H1 (cell line): ENCODE measurements at regions not wholly inside any gene's neighbourhood (a gene's known extent, or its start where the extent isn't known, plus 50 kb on each side); places are given as distances from the start of the nearest gene placed in this dataset.

Source experiments
- CTCF ChIA-PET: fragments of 300-600 bp; sonication (Branson Sonifier 250); formaldehyde crosslinking; loops from one replicate; lab custom pipeline; 2021; ENCODE audit not compliant: partially characterized antibody; lab: Charles Lee
- POLR2A ChIA-PET: fragments of 300-600 bp; sonication (Branson Sonifier 250); formaldehyde crosslinking; loops from one replicate; lab custom pipeline; 2021; ENCODE audit warnings: inconsistent platforms; ENCODE audit not compliant: partially characterized antibody; lab: Charles Lee
- DNase-seq, 2 experiments: peaks; one replicate each; pipeline versions ENCODE4 v3.0.0 to v3.0.0-alpha.2; 2010 to 2022; ENCODE audit warnings: low spot score in 2 of 2, low read depth in 1 of 2, mixed read lengths in 1 of 2
- FAIRE-seq: peaks from 2 replicates; lab custom pipeline; 2011; peaks lifted over from hg19 to GRCh38; lab: Jason Lieb, UNC
- H2AFZ ChIP-seq: 2 replicates; pipeline ENCODE4 v1.8.1; 2012; ENCODE audit warnings: low read length, inconsistent platforms
- H2AK5ac ChIP-seq: 2 replicates; pipeline ENCODE4 v1.6.1; 2013; ENCODE audit warnings: low read depth, low read length
- H2BK120ac ChIP-seq: replicated peaks from 2 replicates; pipeline ENCODE3; 2013; ENCODE audit warnings: low read depth, low read length, inconsistent platforms
- H2BK12ac ChIP-seq: 2 replicates; pipeline ENCODE4 v1.6.1; 2013; ENCODE audit warnings: low read depth, low read length
- H2BK15ac ChIP-seq: 2 replicates; pipeline ENCODE4 v1.6.1; 2013; ENCODE audit warnings: low read length
- H2BK20ac ChIP-seq: 2 replicates; pipeline ENCODE4 v1.6.1; 2013; ENCODE audit warnings: low read length
- H2BK5ac ChIP-seq: 2 replicates; pipeline ENCODE4 v1.6.1; 2013; ENCODE audit warnings: low read depth, low read length
- H3K14ac ChIP-seq: 2 replicates; pipeline ENCODE4 v1.6.1; 2013; ENCODE audit warnings: inconsistent platforms; ENCODE audit not compliant: insufficient read length
- H3K18ac ChIP-seq: 2 replicates; pipeline ENCODE4 v1.6.1; 2013; ENCODE audit warnings: low read length; ENCODE audit errors: extremely low read depth
- H3K23ac ChIP-seq: 2 replicates; pipeline ENCODE4 v1.6.1; 2013; ENCODE audit warnings: inconsistent platforms; ENCODE audit not compliant: insufficient read length
- H3K23me2 ChIP-seq: 2 replicates; pipeline ENCODE4 v1.6.1; 2013; ENCODE audit warnings: low read depth, low read length
- H3K27ac ChIP-seq: 2 replicates; pipeline ENCODE4 v1.6.1; 2011; ENCODE audit warnings: low read depth, low read length, inconsistent platforms
- H3K27me3 ChIP-seq, 4 experiments: replicated peaks in 1 of 4; 1 replicate in 1 of 4; 2 replicates in 3 of 4; pipeline versions ENCODE4 v1.6.1 to v1.8.1; 2011 to 2013; ENCODE audit warnings: low read length in 3 of 4, mild to moderate bottlenecking in 3 of 4, inconsistent platforms in 2 of 4, mixed read lengths in 2 of 4, moderate library complexity in 1 of 4; ENCODE audit not compliant: control insufficient read depth in 3 of 4, insufficient read depth in 3 of 4; ENCODE audit errors: extremely low read depth in 1 of 4
- H3K36me3 ChIP-seq, 4 experiments: 2 replicates each; pipeline versions ENCODE4 v1.6.1 to v1.8.1; 2011 to 2013; ENCODE audit warnings: mild to moderate bottlenecking in 4 of 4, low read length in 3 of 4, moderate library complexity in 2 of 4, control low read depth in 1 of 4, inconsistent platforms in 1 of 4; ENCODE audit not compliant: insufficient read depth in 4 of 4, control insufficient read depth in 2 of 4
- H3K4ac ChIP-seq: replicated peaks from 2 replicates; pipeline ENCODE3; 2013; ENCODE audit warnings: low read length, low read depth, mixed read lengths, inconsistent platforms; ENCODE audit not compliant: insufficient read length
- H3K4me1 ChIP-seq, 4 experiments: replicated peaks in 1 of 4; 1 replicate in 1 of 4; 2 replicates in 3 of 4; pipeline versions ENCODE4 v1.6.1 to v1.8.1; 2011 to 2013; ENCODE audit warnings: low read length in 3 of 4, inconsistent platforms in 2 of 4, mixed read lengths in 1 of 4; ENCODE audit not compliant: insufficient read depth in 4 of 4, control insufficient read depth in 3 of 4
- H3K4me2 ChIP-seq, 2 experiments: 2 replicates each; pipeline versions ENCODE4 v1.6.1 to v1.8.1; 2011 to 2013; ENCODE audit warnings: low read depth in 2 of 2, low read length in 2 of 2, control low read depth in 1 of 2, inconsistent platforms in 1 of 2, mild to moderate bottlenecking in 1 of 2; ENCODE audit not compliant: insufficient read depth in 1 of 2
- H3K4me3 ChIP-seq, 4 experiments: fragments of 200-600, 300-600 bp in 1 of 4; sonication (generic), shearing (Covaris generic), sonication (Bioruptor Twin) in 1 of 4; 2 replicates each; pipeline versions ENCODE4 v1.5.1 to v1.8.1; 2011 to 2016; ENCODE audit warnings: low read length in 4 of 4, low read depth in 3 of 4, control low read depth in 2 of 4, inconsistent platforms in 2 of 4, mild to moderate bottlenecking in 2 of 4, mixed read lengths in 1 of 4, moderate library complexity in 1 of 4; ENCODE audit not compliant: insufficient read depth in 2 of 4; ENCODE audit errors: extremely low read depth in 1 of 4
- H3K56ac ChIP-seq: replicated peaks from 2 replicates; pipeline ENCODE3; 2013; ENCODE audit warnings: low read depth, mild to moderate bottlenecking, mixed read lengths, low read length, inconsistent platforms; ENCODE audit not compliant: insufficient read length
- H3K79me1 ChIP-seq: 2 replicates; pipeline ENCODE4 v1.6.1; 2013; ENCODE audit warnings: low read depth, low read length, control low read depth
- H3K79me2 ChIP-seq, 2 experiments: 2 replicates each; pipeline versions ENCODE4 v1.6.1 to v1.8.1; 2012 to 2013; ENCODE audit warnings: low read length in 2 of 2, mild to moderate bottlenecking in 2 of 2, inconsistent platforms in 1 of 2; ENCODE audit not compliant: insufficient read depth in 2 of 2, control insufficient read depth in 1 of 2
- H3K9ac ChIP-seq, 4 experiments: replicated peaks in 1 of 4; 1 replicate in 1 of 4; 2 replicates in 3 of 4; pipeline versions ENCODE4 v1.6.1 to v1.8.1; 2011 to 2013; ENCODE audit warnings: low read depth in 3 of 4, low read length in 3 of 4, control low read depth in 2 of 4, mild to moderate bottlenecking in 2 of 4, moderate library complexity in 2 of 4, inconsistent platforms in 1 of 4; ENCODE audit errors: extremely low read depth in 1 of 4
- H3K9me3 ChIP-seq, 2 experiments: 2 replicates each; pipeline versions ENCODE4 v1.6.1 to v1.8.1; 2012 to 2013; ENCODE audit warnings: mild to moderate bottlenecking in 2 of 2, moderate library complexity in 2 of 2, control low read depth in 1 of 2, inconsistent platforms in 1 of 2, low read depth in 1 of 2, low read length in 1 of 2, mixed read lengths in 1 of 2; ENCODE audit not compliant: insufficient read depth in 2 of 2
- H4K20me1 ChIP-seq, 2 experiments: replicated peaks in 1 of 2; 2 replicates each; pipeline versions ENCODE3 to v1.8.1; 2011 to 2013; ENCODE audit warnings: inconsistent platforms in 2 of 2, low read length in 2 of 2, mild to moderate bottlenecking in 1 of 2; ENCODE audit not compliant: insufficient read depth in 2 of 2, control insufficient read depth in 1 of 2
- H4K5ac ChIP-seq: 2 replicates; pipeline ENCODE4 v1.6.1; 2013; ENCODE audit warnings: low read length, low read depth, mixed read lengths, inconsistent platforms; ENCODE audit not compliant: insufficient read length
- H4K8ac ChIP-seq: 2 replicates; pipeline ENCODE4 v1.8.0; 2013; ENCODE audit warnings: mild to moderate bottlenecking, moderate library complexity, low read length, inconsistent platforms; ENCODE audit not compliant: insufficient read depth; ENCODE audit errors: extremely low read depth
- H4K91ac ChIP-seq: replicated peaks from 2 replicates; pipeline ENCODE3; 2013; ENCODE audit warnings: low read length, mixed read lengths, inconsistent platforms; ENCODE audit not compliant: insufficient read length
- RAD21 ChIP-seq, 2 experiments: IDR thresholded peaks in 1 of 2; conservative IDR thresholded peaks in 1 of 2; 2 replicates each; pipeline ENCODE4 v1.6.1; 2011; ENCODE audit warnings: low read depth in 2 of 2, low read length in 2 of 2, improper control_type of control experiment in 1 of 2, inconsistent platforms in 1 of 2, mild to moderate bottlenecking in 1 of 2, moderate library complexity in 1 of 2
- YY1 ChIP-seq: IDR thresholded peaks from 2 replicates; pipeline ENCODE4 v1.6.1; 2011; ENCODE audit warnings: low read depth, mild to moderate bottlenecking, low read length
- WGBS, 2 experiments: shearing (Covaris generic) in 1 of 2; methylation state at CpG; one replicate each; pipeline versions ENCODE4 v1.1.6 to v1.1.7; 2013 to 2015; ENCODE audit warnings: low lambda C conversion rate in 2 of 2, mixed read lengths in 2 of 2, inconsistent platforms in 1 of 2, low coverage in 1 of 2, missing lambda C conversion rate in 1 of 2; ENCODE audit not compliant: insufficient replicate concordance in 2 of 2, insufficient coverage in 1 of 2, insufficient read length in 1 of 2; ENCODE audit errors: extremely low coverage in 1 of 2, missing lambda C conversion rate in 1 of 2; 5-methylcytosine and 5-hydroxymethylcytosine counted together
- TF ChIP-seq, protein P1 (sequence below): IDR thresholded peaks from 2 replicates; pipeline ENCODE4 v1.6.1; 2012; ENCODE audit warnings: inconsistent platforms
- TF ChIP-seq, protein P2 (sequence below), 3 experiments: IDR thresholded peaks; 1 replicate in 2 of 3; 2 replicates in 1 of 3; pipeline versions ENCODE4 v1.5.1 to v1.6.1; 2011; ENCODE audit warnings: low read length in 3 of 3, mild to moderate bottlenecking in 3 of 3, inconsistent platforms in 2 of 3, low read depth in 1 of 3, moderate library complexity in 1 of 3; ENCODE audit not compliant: insufficient read depth in 1 of 3; ENCODE audit errors: control extremely low read depth in 1 of 3

DNA sequence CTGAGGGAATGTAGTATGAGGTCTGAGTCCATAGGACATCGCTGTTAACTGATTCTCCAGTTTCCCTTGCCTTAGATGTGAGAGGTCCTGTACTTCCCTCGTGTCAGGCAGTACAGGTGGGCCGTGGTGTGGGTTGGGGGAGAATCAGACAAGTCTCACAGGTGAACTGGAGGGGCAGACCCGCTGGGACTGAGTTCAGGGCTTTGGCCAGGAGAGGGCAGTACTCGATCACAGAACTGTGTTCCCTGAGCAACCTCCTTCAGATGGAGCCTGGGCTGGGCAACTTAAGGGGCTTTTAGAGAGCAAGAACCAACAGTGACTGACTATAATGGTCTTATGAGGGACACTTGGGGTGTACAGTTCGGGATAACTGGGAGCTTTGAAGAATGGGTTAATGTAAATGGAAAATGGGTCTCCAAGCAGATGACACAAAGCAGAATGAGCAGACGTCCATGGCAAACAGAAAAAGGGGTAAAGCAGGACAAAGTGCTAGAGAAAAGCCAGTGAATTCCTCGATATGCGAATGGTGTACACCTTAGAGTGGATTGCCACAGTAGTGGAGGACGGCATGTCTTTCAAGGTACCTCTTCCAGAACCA, 83.6 kb downstream of the CCNG2 start:
- TF ChIP-seq, protein P1, sequence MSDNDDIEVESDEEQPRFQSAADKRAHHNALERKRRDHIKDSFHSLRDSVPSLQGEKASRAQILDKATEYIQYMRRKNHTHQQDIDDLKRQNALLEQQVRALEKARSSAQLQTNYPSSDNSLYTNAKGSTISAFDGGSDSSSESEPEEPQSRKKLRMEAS, result 0 out of 2 replicates have a peak, but pooled peaks have one; percentile 8
- TF ChIP-seq YY1 (no peak), RAD21 (IDR thresholded peaks at IDR 0.05 in 1 of 2, conservative IDR thresholded peaks at IDR 0.05 in 1 of 2; ENCODE audit: low read depth in 2 of 2, low read length in 2 of 2) (peak; percentile 97 to 98)
- TF ChIP-seq, protein P2, sequence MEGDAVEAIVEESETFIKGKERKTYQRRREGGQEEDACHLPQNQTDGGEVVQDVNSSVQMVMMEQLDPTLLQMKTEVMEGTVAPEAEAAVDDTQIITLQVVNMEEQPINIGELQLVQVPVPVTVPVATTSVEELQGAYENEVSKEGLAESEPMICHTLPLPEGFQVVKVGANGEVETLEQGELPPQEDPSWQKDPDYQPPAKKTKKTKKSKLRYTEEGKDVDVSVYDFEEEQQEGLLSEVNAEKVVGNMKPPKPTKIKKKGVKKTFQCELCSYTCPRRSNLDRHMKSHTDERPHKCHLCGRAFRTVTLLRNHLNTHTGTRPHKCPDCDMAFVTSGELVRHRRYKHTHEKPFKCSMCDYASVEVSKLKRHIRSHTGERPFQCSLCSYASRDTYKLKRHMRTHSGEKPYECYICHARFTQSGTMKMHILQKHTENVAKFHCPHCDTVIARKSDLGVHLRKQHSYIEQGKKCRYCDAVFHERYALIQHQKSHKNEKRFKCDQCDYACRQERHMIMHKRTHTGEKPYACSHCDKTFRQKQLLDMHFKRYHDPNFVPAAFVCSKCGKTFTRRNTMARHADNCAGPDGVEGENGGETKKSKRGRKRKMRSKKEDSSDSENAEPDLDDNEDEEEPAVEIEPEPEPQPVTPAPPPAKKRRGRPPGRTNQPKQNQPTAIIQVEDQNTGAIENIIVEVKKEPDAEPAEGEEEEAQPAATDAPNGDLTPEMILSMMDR (IDR thresholded peaks at IDR 0.05; ENCODE audit: control extremely low read depth in 1 of 3, insufficient read depth in 1 of 3, low read depth in 1 of 3, low read length in 3 of 3), result peak; percentile 95 to 97 (median 97)
- H3K27me3 ChIP-seq, result no peaks in the 10 kb centered on the region

More for the DNA sequence above, 83.6 kb downstream of the CCNG2 start:
- 41% methylated on average over 10 of the region's 10 CpGs; no CpG with 5 or more reads in 1 of the 2 experiments for WGBS, 2 experiments
- Histone ChIP-seq H4K20me1 (no peaks in the 10 kb centered on the region), H3K27ac (no peak overlapping the region), H2BK5ac (no peak overlapping the region), H2BK15ac (no peak overlapping the region), H2BK120ac (no peak overlapping the region), H3K36me3 (no peaks in the 10 kb centered on the region), H3K4me1 (no peaks in the 10 kb centered on the region), H4K91ac (no peak overlapping the region), H4K5ac (no peak overlapping the region), H3K23ac (no peak overlapping the region), H3K56ac (no peak overlapping the region), H3K4me2 (no peak overlapping the region), H2BK20ac (no peak overlapping the region), H3K9ac (no peak overlapping the region), H3K9me3 (no peaks in the 10 kb centered on the region), H3K4me3 (no peak overlapping the region), H3K79me2 (no peaks in the 10 kb centered on the region), H3K4ac (no peak overlapping the region), H2BK12ac (0 out of 2 replicates have a peak overlapping the region, but pooled peaks have one; percentile 0), H3K79me1 (no peaks in the 10 kb centered on the region), H4K8ac (no peak overlapping the region), H2AFZ (no peak overlapping the region), H3K18ac (no peak overlapping the region), H2AK5ac (no peak overlapping the region), H3K14ac (no peak overlapping the region), H3K23me2 (no peaks in the 10 kb centered on the region)
- ChIA-PET CTCF (interaction anchor here (0.6 to 17.2 kb wide), 39 partner anchors 8 to 449 kb away, joined by 3 to 266 read pairs (median 5); no protein-coding TSS in a partner anchor), POLR2A (no interaction called here)
- FAIRE-seq (peak; percentile 84), DNase-seq (peak; percentile 65 to 93)
